GM12878 (cell line): ENCODE measurements at regions not wholly inside any gene's neighbourhood (a gene's known extent, or its start where the extent isn't known, plus 50 kb on each side); places are given as distances from the start of the nearest gene placed in this dataset.

Experiments
- ATAC-seq: fragments of 200-7000 bp; cut with Tn5 transposase; 3 replicates; pipeline ENCODE4 v1.9.1; 2020; ENCODE audit warnings: mild to moderate bottlenecking, moderate library complexity
- BruUV-seq: library from RNA; stranded (reverse); fragments of 400-500 nt; replicated peaks from 2 replicates; lab custom pipeline; 2021; lab: Mats Ljungman, UMichigan
- CTCF ChIA-PET: fragments of 300-600 bp; sonication (Branson Sonifier 250); formaldehyde crosslinking; extraction: SDS; loops from one replicate; lab custom pipeline; 2021; ENCODE audit warnings: inconsistent platforms; lab: Yijun Ruan, JAX
- POLR2A ChIA-PET: fragments of 350-600 bp; formaldehyde crosslinking; extraction: SDS; loops from one replicate; lab custom pipeline; 2021; ENCODE audit warnings: inconsistent platforms; lab: Charles Lee
- RAD21 ChIA-PET: fragments of 300-600 bp; sonication (Branson Sonifier 250); formaldehyde crosslinking; loops from one replicate; lab custom pipeline; 2023; ENCODE audit warnings: antibody characterized with exemption; ENCODE audit not compliant: unreplicated experiment; lab: Charles Lee
- SMC1A ChIA-PET: fragments of 300-600 bp; sonication (Branson Sonifier 250); formaldehyde crosslinking; loops from one replicate; lab custom pipeline; 2023; ENCODE audit not compliant: unreplicated experiment, uncharacterized antibody; lab: Charles Lee
- DNase-seq: peaks from one replicate; pipeline ENCODE4 v3.0.0-alpha.2; 2011; ENCODE audit warnings: low read depth, low spot score
- FAIRE-seq: peaks from 3 replicates; lab custom pipeline; 2011; peaks lifted over from hg19 to GRCh38; lab: Jason Lieb, UNC
- H2AFZ ChIP-seq: 2 replicates; pipeline ENCODE4 v1.6.0; 2011; ENCODE audit warnings: low read depth, low read length, control low read depth; ENCODE audit not compliant: control insufficient read depth
- H3K27ac ChIP-seq: 2 replicates; pipeline ENCODE4 v1.5.1; 2011; ENCODE audit warnings: control low read depth; ENCODE audit not compliant: control insufficient read depth, insufficient read depth
- H3K27me3 ChIP-seq, 2 experiments: replicated peaks in 1 of 2; 2 replicates each; pipeline versions ENCODE4 v1.6.0 to v1.6.1; 2011; ENCODE audit warnings: low read length in 1 of 2; ENCODE audit not compliant: control insufficient read depth in 2 of 2, insufficient read depth in 2 of 2
- H3K36me3 ChIP-seq, 2 experiments: 2 replicates each; pipeline ENCODE4 v1.5.1; 2011; ENCODE audit warnings: low read length in 1 of 2; ENCODE audit not compliant: control insufficient read depth in 2 of 2, insufficient read depth in 2 of 2
- H3K4me1 ChIP-seq: 2 replicates; pipeline ENCODE4 v1.6.1; 2011; ENCODE audit warnings: mild to moderate bottlenecking, low read length, moderate library complexity, mixed read lengths; ENCODE audit not compliant: control insufficient read depth, insufficient read depth
- H3K4me2 ChIP-seq: 2 replicates; pipeline ENCODE4 v1.6.0; 2011; ENCODE audit warnings: control low read depth; ENCODE audit not compliant: control insufficient read depth, insufficient read depth
- H3K4me3 ChIP-seq: fragments of 200-600 bp; sonication (generic); 2 replicates; pipeline ENCODE4 v1.5.1; 2016
- H3K79me2 ChIP-seq: 2 replicates; pipeline ENCODE4 v1.6.0; 2011; ENCODE audit warnings: low read length; ENCODE audit not compliant: control insufficient read depth, insufficient read depth
- H3K9ac ChIP-seq: 2 replicates; pipeline ENCODE4 v1.8.0; 2011; ENCODE audit warnings: low read length, control low read depth, mixed read lengths; ENCODE audit not compliant: control insufficient read depth, insufficient read depth
- H3K9me3 ChIP-seq: replicated peaks from 3 replicates; pipeline ENCODE4 v1.5.1; 2011; ENCODE audit warnings: mild to moderate bottlenecking, low read length; ENCODE audit not compliant: control insufficient read depth, insufficient read depth
- H4K20me1 ChIP-seq: 2 replicates; pipeline ENCODE4 v1.6.0; 2011; ENCODE audit not compliant: control insufficient read depth, insufficient read depth
- ATF3 ChIP-seq: IDR thresholded peaks from 2 replicates; pipeline ENCODE4 v1.6.1; 2011; ENCODE audit warnings: low read depth, mild to moderate bottlenecking, low read length, moderate library complexity, borderline replicate concordance; ENCODE audit errors: extremely low read depth
- BACH1 ChIP-seq: fragments of 450-650 bp; IDR thresholded peaks from 2 replicates; pipeline ENCODE4 v1.6.1; 2017; ENCODE audit warnings: mild to moderate bottlenecking, borderline replicate concordance
- CHD2 ChIP-seq: IDR thresholded peaks from 2 replicates; pipeline ENCODE4 v1.6.1; 2011; ENCODE audit warnings: low read depth, low read length, improper control_type of control experiment, borderline replicate concordance
- IKZF2 ChIP-seq, 2 experiments: fragments of 450-650 bp; IDR thresholded peaks; 2 replicates each; pipeline ENCODE4 v1.6.1; 2017; ENCODE audit warnings: mild to moderate bottlenecking in 2 of 2, moderate library complexity in 2 of 2
- SMAD1 ChIP-seq: fragments of 450-650 bp; IDR thresholded peaks from 2 replicates; pipeline ENCODE4 v1.6.1; 2018; ENCODE audit warnings: mild to moderate bottlenecking, low read depth; ENCODE audit not compliant: partially characterized antibody
- SMARCA5 ChIP-seq: fragments of 450-650 bp; IDR thresholded peaks from 2 replicates; pipeline ENCODE4 v1.6.1; 2017; ENCODE audit warnings: mild to moderate bottlenecking
- SUPT20H ChIP-seq: IDR thresholded peaks from 2 replicates; pipeline ENCODE4 v1.6.1; 2011; ENCODE audit warnings: low read depth, mild to moderate bottlenecking, low read length, moderate library complexity, borderline replicate concordance; ENCODE audit not compliant: control insufficient read depth
- SUZ12 ChIP-seq: fragments of 200-600 bp; sonication (generic); IDR thresholded peaks from one replicate; pipeline ENCODE4 v1.6.1; 2018; ENCODE audit warnings: antibody characterized with exemption, mild to moderate bottlenecking; ENCODE audit not compliant: unreplicated experiment
- TAF1 ChIP-seq: IDR thresholded peaks from 2 replicates; pipeline ENCODE4 v1.6.1; 2011; ENCODE audit warnings: mild to moderate bottlenecking, low read depth, low read length, borderline replicate concordance
- ZBTB11 ChIP-seq: fragments of 450-650 bp; formaldehyde crosslinking; IDR thresholded peaks from 2 replicates; pipeline ENCODE4 v1.5.0; 2022; ENCODE audit warnings: mild to moderate bottlenecking, missing genetic modification characterization
- WGBS: methylation state at CpG from one replicate; pipeline ENCODE4 v1.1.6; 2016; ENCODE audit warnings: low lambda C conversion rate; ENCODE audit not compliant: insufficient replicate concordance, insufficient coverage; ENCODE audit errors: missing lambda C conversion rate; 5-methylcytosine and 5-hydroxymethylcytosine counted together
- in situ Hi-C: fragments of 300-500 bp; cut with MboI; formaldehyde crosslinking; loops from 9 replicates; pipeline ENCODE4 v1.14.3; 2018; ENCODE audit warnings: mixed read lengths
- intact Hi-C: fragments of 100-400 bp; cut with micrococcal nuclease; formaldehyde crosslinking; loops from one replicate; pipeline ENCODE4 v1.14.2; 2022; ENCODE audit not compliant: unreplicated experiment

GRCh38 chr1:172775606-172776005 is 116.7 kb downstream of the FASLG start (continued):
- no peak for TF ChIP-seq IKZF2 (IDR thresholded peaks at IDR 0.05)
- TF ChIP-seq CHD2 = no peak
- no peak for TF ChIP-seq SUPT20H
- no peak for TF ChIP-seq ZBTB11
- no peak for TF ChIP-seq BACH1
- no peak for TF ChIP-seq SUZ12
- TF ChIP-seq, all 136 proteins: peak for 0

- POLR2A ChIA-PET = no interaction called here
Measured at GRCh38 chr1:172776071-172776470, 117.2 kb downstream of the FASLG start.

More at GRCh38 chr1:172776071-172776470, 117.2 kb downstream of the FASLG start:
- Histone ChIP-seq H3K9ac (no peak overlapping the region), H3K27ac (no peak overlapping the region), H4K20me1 (no peaks in the 10 kb centered on the region), H3K4me1 (peaks cover 18% of the 10 kb centered on the region), H3K4me2 (no peak overlapping the region), H2AFZ (no peak overlapping the region), H3K9me3 (no peaks in the 10 kb centered on the region; the same call in 2 of the 3 replicates), H3K27me3 (peaks cover 0 to 18% of the 10 kb centered on the region in 2 experiments; a peak in 3 of 4 replicates), H3K79me2 (no peaks in the 10 kb centered on the region), H3K36me3 (no peaks in the 10 kb centered on the region)
- no TSS peak for BruUV-seq
- intact Hi-C loops (no loop called here), in situ Hi-C loops (no loop called here)
- ATAC-seq = no peak
- ChIA-PET CTCF (interaction anchor here (1.0 to 1.6 kb wide), 2 partner anchors 15 to 426 kb away, joined by 3 to 4 read pairs; no protein-coding TSS in a partner anchor), RAD21 (interaction anchor here (1.1 to 1.2 kb wide), 2 partner anchors 50 to 426 kb away, joined by 3 to 4 read pairs; no protein-coding TSS in a partner anchor)
- no peak for DNase-seq
- 59% methylated on average over 6 of the region's 6 CpGs for WGBS
- no peak for FAIRE-seq
- TF ChIP-seq ATF3 (no peak), SMAD1 (no peak), ZBTB11 (no peak), TAF1 (no peak), SMARCA5 (no peak)
- TF ChIP-seq, all 136 proteins: peak for 0
- SMC1A ChIA-PET = interaction anchor here (0.8 to 1.9 kb wide), 3 partner anchors 19 to 120 kb away, joined by 3 to 9 read pairs (median 3); no protein-coding TSS in a partner anchor
- no peak overlapping the region for H3K4me3 ChIP-seq
